ENCODE measurements at regions not wholly inside any gene's neighbourhood (a gene's known extent, or its start where the extent isn't known, plus 50 kb on each side); places are given as distances from the start of the nearest gene placed in this dataset.

GRCh38 chr14:34258318-34258717 is 203.7 kb downstream of the SPTSSA start:
- TF ChIP-seq ZNF121 (CRISPR knock-in tag; IDR thresholded peaks at IDR 0.05), result no peak
- TF ChIP-seq ATAD3A (CRISPR knock-in tag; IDR thresholded peaks at IDR 0.05), result no peak
- TF ChIP-seq KDM1A (CRISPR knock-in tag; IDR thresholded peaks at IDR 0.05), result no peak

Measured in HepG2 (cell line).